ENCODE measurements at regions not wholly inside any gene's neighbourhood (a gene's known extent, or its start where the extent isn't known, plus 50 kb on each side); places are given as distances from the start of the nearest gene placed in this dataset.

DNA sequence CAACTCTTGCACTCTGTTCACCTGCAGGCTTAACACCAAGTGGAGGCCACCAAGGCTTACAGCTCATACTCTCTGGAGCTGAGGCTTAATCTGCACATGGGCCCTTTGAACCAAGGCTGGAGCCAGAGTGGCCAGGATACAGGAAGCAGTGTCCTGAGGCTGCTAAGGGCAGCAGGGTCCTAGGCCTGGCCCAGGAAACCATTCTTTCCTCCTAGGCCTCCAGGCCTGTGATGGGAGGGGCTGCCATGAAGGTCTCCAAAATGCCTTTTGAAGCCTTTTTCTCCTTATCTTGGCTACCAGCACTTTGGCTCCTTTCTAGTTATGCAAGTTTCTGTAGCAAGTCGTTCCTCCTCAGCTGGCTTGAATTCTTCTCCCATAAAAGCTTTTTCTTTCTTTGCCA lies 68.0 kb upstream of the GNAI1 start:
- no peaks in the 10 kb centered on the region for H3K4me1 ChIP-seq (ENCODE audit: control insufficient read depth, insufficient read depth, low read length)
- no peak overlapping the region for H2AFZ ChIP-seq (ENCODE audit: control insufficient read depth, low read depth, low read length)
- 0% methylated on average over 1 of the region's 1 CpG for WGBS (ENCODE audit: insufficient coverage, insufficient replicate concordance, low lambda C conversion rate, missing lambda C conversion rate)
- no peaks in the 10 kb centered on the region for H3K36me3 ChIP-seq (ENCODE audit: control insufficient read depth in 2 of 2, insufficient read depth in 2 of 2, low read length in 1 of 2)
- no peak overlapping the region for H3K27ac ChIP-seq (ENCODE audit: control insufficient read depth, insufficient read depth)
- no peak overlapping the region for H3K4me3 ChIP-seq
- no peak overlapping the region for H3K9ac ChIP-seq (ENCODE audit: control insufficient read depth, insufficient read depth, low read length)
- no peaks in the 10 kb centered on the region for H4K20me1 ChIP-seq (ENCODE audit: control insufficient read depth, insufficient read depth)
- ChIA-PET POLR2A (no interaction called here), CTCF (no interaction called here), RAD21 (ENCODE audit: unreplicated experiment) (no interaction called here), SMC1A (ENCODE audit: uncharacterized antibody, unreplicated experiment) (no interaction called here)
- FAIRE-seq, result no peak
- no peak for DNase-seq (ENCODE audit: low read depth, low spot score)
- intact Hi-C loops (cut with micrococcal nuclease; ENCODE audit: unreplicated experiment) (loop anchor here (10.0 kb wide), 1 partner anchor 588 kb away; no protein-coding TSS in a partner anchor), in situ Hi-C loops (cut with MboI) (loop anchor here (25.0 kb wide), 1 partner anchor 596 kb away; no protein-coding TSS in a partner anchor)
- no peaks in the 10 kb centered on the region for H3K27me3 ChIP-seq (replicated peaks in 1 of 2; ENCODE audit: control insufficient read depth in 2 of 2, insufficient read depth in 2 of 2, low read length in 1 of 2)
- no peak for ATAC-seq
- no peaks in the 10 kb centered on the region; the same call in 2 of the 3 replicates for H3K9me3 ChIP-seq (replicated peaks; ENCODE audit: control insufficient read depth, insufficient read depth, low read length)
- H3K4me2 ChIP-seq (ENCODE audit: control insufficient read depth, insufficient read depth), result no peak overlapping the region
- no TSS peak for BruUV-seq (replicated peaks)
- TF ChIP-seq ZNF274 (IDR thresholded peaks at IDR 0.05; ENCODE audit: insufficient read depth, insufficient read length) (no peak), WRNIP1 (IDR thresholded peaks at IDR 0.05; ENCODE audit: borderline replicate concordance, low read depth, low read length) (no peak), MEF2A (IDR thresholded peaks at IDR 0.05; ENCODE audit: insufficient read depth, low read depth, low read length) (no peak), NR2C1 (IDR thresholded peaks at IDR 0.05) (no peak)
- TF ChIP-seq, protein P1, sequence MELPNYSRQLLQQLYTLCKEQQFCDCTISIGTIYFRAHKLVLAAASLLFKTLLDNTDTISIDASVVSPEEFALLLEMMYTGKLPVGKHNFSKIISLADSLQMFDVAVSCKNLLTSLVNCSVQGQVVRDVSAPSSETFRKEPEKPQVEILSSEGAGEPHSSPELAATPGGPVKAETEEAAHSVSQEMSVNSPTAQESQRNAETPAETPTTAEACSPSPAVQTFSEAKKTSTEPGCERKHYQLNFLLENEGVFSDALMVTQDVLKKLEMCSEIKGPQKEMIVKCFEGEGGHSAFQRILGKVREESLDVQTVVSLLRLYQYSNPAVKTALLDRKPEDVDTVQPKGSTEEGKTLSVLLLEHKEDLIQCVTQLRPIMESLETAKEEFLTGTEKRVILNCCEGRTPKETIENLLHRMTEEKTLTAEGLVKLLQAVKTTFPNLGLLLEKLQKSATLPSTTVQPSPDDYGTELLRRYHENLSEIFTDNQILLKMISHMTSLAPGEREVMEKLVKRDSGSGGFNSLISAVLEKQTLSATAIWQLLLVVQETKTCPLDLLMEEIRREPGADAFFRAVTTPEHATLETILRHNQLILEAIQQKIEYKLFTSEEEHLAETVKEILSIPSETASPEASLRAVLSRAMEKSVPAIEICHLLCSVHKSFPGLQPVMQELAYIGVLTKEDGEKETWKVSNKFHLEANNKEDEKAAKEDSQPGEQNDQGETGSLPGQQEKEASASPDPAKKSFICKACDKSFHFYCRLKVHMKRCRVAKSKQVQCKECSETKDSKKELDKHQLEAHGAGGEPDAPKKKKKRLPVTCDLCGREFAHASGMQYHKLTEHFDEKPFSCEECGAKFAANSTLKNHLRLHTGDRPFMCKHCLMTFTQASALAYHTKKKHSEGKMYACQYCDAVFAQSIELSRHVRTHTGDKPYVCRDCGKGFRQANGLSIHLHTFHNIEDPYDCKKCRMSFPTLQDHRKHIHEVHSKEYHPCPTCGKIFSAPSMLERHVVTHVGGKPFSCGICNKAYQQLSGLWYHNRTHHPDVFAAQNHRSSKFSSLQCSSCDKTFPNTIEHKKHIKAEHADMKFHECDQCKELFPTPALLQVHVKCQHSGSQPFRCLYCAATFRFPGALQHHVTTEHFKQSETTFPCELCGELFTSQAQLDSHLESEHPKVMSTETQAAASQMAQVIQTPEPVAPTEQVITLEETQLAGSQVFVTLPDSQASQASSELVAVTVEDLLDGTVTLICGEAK (IDR thresholded peaks at IDR 0.05; ENCODE audit: borderline replicate concordance), result no peak
- TF ChIP-seq, protein P2, sequence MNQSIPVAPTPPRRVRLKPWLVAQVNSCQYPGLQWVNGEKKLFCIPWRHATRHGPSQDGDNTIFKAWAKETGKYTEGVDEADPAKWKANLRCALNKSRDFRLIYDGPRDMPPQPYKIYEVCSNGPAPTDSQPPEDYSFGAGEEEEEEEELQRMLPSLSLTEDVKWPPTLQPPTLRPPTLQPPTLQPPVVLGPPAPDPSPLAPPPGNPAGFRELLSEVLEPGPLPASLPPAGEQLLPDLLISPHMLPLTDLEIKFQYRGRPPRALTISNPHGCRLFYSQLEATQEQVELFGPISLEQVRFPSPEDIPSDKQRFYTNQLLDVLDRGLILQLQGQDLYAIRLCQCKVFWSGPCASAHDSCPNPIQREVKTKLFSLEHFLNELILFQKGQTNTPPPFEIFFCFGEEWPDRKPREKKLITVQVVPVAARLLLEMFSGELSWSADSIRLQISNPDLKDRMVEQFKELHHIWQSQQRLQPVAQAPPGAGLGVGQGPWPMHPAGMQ (IDR thresholded peaks at IDR 0.05; ENCODE audit: borderline replicate concordance), result no peak
- no peaks in the 10 kb centered on the region for H3K79me2 ChIP-seq (ENCODE audit: control insufficient read depth, insufficient read depth, low read length)
